ENCODE measurements at regions not wholly inside any gene's neighbourhood (a gene's known extent, or its start where the extent isn't known, plus 50 kb on each side); places are given as distances from the start of the nearest gene placed in this dataset.
"Not testable (repeated sequence)": the region's sequence is repeated elsewhere in the genome, so short reads cannot be mapped to it uniquely, and the experiment has no call there.

DNA sequence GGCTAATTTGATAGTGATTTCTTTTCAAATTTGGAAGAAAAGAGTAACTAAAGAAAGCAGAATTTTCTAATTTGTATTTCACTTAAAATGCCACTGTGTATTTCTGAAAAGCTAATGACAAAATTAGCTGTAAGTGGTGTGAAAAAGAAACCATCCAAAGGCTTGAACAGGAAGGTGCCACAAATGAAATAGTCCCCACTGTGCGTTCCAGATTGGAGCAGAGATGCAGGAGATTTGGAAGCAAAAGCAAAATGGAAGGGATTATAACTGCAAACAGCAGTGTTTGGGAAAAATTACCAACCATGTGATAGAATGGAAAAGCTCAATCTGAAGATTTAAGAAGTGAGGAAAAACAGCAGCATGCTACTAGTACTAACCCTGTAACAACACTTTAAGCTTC lies 498.7 kb downstream of the SUCLG1 start:
- no peak for DNase-seq

DNA sequence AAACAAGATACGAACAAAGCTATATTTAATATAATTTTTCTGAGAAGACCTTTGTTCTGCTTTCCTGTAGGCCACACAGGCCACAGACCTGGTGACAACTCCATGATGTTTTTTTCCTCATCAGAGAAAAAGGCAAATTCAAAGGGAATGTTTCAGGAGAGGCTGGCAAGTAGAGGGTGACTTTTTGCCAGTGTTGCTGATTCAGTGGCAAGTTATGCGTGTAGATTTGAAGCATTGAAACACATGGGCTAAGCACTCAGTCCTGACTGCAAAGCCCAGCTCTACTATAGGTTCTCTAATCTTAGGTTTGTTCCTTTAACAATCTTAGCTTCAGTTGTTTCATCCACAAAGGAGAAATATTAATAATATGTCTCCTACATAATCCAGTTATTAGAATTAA lies 499.8 kb downstream of the SUCLG1 start:
- no peak for DNase-seq

DNA sequence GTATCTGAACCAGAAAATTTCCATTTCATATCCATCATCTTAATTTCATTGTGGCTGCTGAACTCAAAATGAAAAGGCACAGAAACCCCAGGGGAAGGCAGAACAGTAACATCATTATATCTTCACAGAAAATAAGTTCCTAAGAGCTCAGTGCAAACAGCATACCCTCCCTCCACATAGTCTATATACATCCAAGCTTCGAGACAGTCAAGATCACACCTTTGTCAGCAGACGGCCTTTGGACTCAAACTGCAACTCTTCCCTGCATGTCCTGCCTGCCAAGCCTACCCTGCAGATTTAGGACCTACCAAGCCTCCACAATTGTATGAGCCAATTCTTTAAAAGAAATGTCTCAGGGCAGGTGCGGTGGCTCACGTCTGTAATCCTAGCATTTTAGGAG lies 502.1 kb downstream of the SUCLG1 start:
- DNase-seq, result no peak

DNA sequence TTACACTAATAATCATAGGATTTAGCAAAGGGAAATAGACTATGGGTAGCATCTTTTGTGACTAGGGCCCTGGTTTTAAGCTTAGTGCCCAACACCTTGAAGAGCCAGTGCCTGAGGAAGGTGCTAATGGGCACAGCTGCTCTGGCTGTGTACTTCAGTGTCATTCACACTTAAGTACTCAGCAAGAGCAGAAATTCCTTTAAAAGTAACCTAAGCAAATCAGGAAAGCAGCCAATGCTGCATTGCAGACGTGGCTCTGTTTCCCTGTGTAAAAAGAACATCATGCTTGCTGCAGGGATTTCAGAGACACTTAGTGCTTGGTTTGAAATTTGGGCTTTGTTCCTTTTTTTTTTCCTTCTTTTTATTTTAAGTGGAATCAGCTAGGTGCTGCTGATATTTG lies 505.4 kb downstream of the SUCLG1 start:
- no peak for DNase-seq

DNA sequence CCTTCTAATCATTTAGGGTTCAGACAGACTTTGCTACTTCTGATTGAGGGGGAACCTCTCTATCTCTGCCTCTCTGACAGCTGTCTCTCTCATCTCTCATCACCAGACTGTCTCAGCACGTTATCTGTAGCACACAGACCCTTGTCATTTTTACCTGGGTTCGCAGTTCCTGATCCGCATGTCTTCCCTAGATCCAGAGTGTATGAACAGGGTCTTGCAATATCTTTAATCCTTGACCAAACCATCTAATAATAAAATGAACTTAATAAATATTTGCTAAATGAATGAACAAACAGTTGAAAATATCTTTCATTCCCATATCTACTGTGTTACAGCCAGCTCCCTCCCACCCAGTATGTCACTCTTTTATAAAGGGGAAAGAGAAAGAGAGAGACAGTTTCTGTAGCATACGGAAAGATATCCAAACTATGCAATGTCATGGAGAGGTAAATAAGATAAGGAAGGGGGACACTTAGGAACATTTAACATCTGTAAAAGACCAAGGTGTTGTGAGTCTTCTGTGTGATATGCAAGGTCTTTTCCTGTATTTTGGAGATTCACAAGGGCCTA lies 507.6 kb downstream of the SUCLG1 start:
- no peak for DNase-seq

DNA sequence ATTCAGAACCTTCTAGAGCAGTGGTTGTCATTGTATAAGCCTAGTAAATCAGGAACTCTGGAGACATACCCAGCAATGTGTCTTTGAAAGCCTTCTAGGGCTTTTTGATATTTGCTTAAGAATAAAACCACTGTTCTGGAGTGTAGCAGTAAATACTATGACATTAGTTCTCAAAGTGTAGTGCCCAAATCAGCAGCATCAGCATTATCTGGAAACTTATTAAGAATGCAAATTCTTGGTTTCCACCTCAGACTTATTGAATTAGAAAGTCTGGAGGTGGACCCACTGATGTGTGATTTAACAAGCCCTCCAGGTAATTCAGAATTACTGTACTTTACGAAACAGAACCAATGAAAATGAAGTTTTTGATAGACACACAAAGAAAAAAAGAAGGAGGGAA lies 509.7 kb downstream of the SUCLG1 start:
- no peak for DNase-seq

DNA sequence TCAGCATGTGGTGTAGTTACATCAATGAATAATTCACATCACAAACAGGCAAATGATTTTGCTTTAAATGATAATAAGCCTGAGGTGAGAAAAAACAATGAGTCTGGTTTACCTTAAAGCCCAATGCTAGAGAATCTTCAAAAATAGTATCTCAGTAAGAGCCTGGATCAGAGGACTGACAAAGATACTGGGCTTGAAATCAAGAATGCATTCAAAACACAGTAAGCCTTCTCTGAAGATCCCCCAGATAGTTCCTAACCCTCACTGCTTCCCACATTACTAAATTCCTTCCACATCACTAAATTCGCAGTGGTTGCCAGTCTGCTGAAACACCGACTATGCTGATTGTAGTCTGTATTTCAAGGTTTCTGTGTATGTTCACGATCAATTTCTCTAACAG lies 514.9 kb downstream of the SUCLG1 start:
- no peak for DNase-seq

DNA sequence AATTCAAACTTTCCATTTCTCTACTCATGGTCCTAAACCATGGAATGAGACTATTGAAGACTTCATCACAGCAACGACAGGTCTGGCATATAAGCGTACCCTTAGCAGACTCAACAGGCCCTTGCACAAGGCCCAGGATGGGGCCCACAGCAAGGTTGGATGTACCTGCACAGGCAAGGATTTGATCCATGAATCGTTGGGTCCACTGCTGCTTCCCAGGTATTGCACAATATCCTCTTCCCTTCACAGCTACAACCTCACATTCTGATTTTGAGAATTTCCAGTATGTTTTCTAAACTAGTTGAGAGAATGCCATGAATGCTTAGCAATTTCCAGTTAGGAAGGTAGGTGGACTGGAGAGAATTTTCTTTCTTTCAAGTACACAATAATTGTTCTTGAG lies 515.8 kb downstream of the SUCLG1 start:
- no peak for DNase-seq

DNA sequence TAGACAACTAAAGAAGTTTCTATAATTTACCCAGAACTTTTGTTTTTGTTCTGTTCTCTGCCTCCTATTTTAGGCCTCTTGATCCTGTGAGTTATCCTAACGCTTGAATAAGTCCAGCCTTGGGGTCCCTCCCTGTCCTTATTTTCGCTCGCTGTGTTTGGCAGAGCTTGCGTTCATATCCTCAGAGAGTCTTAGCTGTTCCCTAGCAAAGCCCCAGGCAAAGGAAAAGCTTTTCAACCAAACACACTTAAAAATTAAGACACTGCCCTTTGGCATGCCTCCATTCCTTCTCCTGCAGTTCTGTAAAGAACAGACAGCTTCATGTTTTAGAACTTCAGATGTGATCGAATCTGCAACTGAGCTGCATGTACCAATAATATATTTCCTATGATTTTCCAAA lies 517.2 kb downstream of the SUCLG1 start:
- no peak for DNase-seq

DNA sequence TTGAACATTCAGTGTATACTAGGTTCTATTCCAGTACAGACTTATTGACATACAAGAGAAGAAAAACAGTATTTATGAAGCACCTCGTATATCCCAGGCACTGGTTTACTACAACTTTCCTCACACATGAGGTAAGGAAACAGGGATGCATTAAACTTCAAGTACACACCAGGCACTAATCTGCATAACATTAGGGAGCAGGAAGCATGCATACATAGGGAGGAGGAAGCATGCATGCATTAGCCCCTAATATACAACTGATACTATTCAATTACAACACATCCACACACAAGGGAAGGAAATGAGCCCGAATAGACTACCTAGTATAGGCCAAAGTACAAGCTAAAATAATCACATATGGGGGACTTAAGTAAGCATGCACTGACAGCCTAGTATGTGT lies 525.3 kb downstream of the SUCLG1 start:
- no peak for DNase-seq

DNA sequence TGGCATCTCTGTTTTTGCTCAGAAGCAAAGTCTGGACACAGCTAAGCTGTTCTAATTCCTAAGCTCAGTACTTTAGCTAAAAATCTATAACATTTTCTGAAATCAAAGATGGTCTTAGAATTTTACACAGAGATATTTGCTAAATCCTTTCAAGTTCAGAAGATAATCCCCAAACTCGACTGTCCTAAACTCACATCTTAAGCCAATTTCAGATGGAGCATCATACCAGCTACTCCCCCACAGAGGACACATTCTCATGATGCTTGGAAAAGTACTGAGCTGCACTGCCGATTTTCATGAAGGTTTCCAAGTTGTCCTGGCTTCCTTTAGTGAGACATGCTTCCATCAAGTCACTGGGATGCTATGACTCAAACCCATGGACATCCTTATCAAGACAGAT lies 535.5 kb downstream of the SUCLG1 start:
- DNase-seq, result no peak

DNA sequence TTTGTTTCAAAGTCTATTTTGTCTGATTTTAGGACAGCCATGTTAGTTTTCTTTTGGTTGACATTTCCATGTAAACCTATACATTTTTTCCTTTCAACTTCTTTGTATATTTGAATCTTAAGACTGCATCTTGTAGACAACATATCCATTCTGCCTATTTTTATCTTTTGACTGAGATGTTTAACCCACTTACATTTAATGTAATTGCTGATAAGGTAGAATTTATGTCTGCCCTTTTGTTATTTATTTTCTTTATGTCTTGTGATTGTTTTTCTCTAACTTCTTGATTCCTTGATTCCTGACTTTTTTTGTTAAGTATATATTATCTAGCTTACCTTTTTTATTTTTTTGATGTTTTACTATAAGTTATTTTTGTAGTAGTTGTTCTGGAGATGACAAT lies 542.5 kb downstream of the SUCLG1 start:
- DNase-seq, result no peak

DNA sequence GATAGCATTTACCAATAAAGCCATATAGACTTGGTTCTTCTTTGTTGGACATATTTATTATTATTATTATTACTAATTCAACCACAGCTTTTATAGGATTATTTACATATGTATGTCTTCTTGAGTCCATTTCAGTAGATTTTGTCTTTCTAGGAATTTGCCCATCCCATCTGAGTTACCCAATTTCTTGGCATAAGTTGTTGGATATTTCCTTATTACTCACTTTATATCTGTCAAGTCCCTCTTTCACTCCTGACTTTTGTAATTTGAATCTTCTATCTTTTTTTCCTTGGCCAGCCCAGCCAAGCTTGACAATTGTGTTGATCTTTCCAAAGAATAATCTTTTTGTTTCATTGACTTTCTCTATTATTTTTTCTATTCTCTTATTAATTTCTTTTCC lies 543.7 kb downstream of the SUCLG1 start:
- no peak for DNase-seq

DNA sequence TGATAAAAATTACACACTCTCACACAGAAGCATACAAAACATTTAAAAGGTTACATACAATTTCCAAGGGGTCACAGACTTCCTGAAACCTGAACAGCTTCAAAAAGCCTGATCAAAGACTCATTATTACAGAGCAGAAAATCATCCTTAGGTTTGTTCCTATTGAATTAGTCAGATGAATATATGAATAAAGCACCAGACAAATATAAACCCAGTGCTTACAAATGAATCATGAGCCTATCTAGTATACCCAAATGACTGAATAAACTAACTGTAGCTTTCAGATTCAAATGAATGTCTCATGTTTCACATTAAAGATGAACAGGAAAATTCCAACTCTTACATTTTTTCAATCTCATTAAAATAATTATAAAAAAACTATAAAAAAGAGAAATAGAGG lies 550.3 kb downstream of the SUCLG1 start:
- no peak for DNase-seq

DNA sequence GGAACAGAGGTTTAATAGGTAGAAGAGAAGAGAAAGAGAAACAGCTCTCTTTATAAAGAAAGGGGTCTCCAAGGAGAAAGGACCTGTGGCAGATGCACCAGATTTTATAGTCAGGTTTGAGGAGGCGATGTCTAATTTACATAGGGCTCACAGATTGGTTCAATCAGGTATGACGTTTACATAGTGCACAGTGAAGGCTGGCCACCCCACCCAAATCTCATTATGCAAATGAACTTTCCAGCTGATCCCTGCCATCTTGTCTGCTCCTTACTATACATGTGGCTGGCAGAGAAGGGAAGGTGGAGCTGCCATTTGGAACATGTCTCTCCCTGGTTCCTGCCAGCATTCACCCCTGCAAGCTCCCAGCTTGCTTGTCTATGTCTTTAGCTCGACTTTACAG lies 557.8 kb downstream of the SUCLG1 start:
- DNase-seq, result no peak

DNA sequence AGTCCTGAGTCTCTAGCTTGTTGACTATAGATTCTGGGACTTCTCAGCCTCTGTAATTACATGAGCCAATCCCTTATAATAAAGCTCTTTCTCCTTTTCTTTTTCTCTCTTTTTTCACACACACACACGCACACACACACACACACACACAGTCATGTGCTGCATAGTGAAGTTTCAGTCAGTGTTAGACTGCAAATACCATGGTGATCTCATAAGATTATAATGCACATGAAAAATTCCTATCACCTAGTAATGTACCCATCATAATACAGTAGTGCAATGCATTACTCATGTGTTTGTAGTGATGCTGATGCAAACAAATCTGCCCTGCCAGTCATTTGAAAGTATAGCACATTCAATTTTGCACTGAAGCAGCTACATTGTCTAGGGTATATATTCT lies 558.2 kb downstream of the SUCLG1 start:
- no peak for DNase-seq

DNA sequence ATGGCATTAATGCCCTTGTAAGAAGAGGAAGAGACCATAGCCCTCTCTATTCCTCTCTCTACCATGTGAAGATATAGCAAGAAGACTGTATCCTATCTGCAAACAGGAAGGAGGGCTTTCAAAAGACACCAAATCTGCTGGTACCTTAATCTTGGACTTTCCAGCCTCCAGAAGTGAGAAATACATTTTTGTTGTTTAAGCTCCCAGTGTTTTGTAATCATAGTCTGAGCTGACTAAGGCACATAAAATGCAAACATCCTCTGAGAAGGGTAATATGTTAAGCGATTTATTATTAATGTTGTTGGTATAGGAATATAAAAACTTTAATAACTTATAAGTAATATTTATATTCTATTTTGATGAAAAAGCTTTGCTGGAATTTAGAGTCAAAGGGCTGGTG lies 559.8 kb downstream of the SUCLG1 start:
- DNase-seq, result no peak

DNA sequence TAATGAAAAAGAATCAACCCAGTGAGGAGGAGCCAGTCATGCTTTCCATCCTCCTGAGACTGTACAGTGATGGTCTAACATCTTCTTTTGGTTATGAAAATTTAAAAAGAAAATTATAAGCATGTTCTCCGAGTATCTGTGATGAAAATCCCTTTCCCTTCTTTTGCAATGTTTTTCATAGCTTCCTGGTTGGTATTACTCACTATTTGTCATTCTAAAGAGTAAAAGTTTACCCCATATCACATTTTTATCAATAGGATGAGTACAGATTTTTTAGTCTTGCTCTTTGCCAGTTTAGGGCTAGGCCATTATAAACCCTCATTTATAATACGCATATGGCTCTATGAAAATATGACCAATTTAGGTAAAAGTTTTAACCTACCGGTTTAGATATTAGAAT lies 564.1 kb downstream of the SUCLG1 start:
- no peak for DNase-seq

DNA sequence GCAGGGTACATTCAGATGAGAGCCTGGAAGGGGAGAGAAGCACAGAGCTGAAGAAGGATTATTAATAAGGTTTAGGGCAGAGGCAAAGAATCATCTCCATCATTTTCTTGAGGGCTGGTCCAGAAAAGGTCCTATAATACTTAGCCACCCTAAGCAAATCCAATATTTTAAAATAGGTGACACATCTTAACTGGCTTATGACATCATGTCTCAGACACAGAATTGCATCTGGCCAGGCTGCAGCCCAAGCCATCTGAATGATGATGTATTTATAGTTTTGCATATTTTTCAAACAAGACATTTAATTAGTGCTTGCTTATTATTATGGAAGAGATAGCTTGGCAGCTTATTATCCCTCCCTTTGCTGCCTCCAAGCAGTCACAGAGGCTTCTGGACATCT lies 571.3 kb downstream of the SUCLG1 start:
- DNase-seq, result no peak

DNA sequence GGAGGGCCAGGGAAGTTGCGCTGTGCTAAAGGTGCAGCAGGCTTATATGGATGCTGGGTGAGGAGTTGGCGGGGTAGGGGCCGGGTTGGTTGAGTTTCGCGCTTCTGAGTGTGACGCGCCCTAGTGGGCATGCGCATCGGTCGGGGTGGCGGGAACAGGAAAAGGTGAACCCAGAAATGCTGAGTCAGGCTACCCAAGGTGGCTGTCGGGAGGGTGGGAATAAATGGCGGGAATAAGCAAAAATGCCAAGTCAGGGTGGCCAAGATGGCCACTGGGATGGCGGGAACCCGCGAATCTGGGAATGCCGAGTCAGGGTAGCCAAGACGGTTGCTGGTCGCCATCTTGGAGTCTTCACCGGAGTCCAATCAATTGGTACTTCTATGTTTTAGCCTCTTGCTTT lies 580.0 kb downstream of the SUCLG1 start:
- DNase-seq, result no peak

DNA sequence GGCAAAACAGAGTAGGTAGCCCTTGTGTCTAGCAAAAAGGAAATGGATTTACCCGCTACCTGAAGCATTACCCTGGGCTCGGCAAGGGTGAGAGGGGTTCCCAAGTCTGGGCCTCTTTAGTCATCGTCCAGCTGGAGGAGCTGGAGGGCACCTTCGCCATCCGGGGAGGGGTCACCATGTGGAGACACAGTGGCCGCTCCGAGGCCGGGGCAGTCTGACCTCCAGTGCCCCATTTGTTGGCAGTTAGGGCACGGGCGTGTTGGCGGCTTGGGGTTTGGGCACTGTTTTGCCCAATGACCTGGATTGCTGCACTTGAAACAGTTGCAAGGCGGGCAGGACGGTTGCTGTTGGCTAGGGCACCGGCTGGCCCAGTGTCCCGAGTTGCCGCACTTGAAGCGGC lies 581.8 kb downstream of the SUCLG1 start:
- DNase-seq, result not testable (repeated sequence)

DNA sequence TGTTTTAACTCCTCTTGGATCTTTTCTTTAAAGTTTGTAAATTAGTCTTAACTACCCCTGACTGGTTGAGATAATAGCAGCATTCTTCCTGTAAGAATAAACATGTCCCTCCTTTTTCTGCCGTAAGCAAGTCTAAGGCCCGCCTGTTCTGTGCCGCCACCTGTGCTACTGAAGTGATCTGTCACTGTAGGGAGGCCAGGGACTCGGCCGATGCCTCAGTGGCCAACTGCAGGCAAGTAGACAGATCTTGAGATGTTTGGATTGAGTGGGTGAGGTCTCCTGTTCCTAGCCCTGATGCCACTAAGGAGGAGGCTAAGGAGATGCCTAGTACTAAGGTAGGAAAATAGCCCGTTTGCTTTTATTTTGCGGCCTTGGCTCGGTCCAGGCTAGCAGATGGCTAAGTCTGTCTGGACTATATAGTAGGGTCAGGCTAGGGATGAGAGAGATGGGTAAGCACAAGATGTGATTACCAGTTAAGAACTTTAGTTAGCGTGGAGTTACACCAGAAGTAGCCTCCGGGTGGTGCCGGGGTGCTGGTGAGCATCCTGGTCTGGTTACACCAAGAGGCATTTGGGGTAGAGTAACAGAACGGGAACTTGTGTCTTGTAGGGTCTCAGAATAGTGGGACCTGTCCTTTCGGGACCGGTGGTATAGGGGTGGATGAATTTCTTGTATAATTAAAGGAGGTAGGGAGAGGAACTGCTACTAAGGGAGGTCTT lies 584.2 kb downstream of the SUCLG1 start:
- no peak for DNase-seq

DNA sequence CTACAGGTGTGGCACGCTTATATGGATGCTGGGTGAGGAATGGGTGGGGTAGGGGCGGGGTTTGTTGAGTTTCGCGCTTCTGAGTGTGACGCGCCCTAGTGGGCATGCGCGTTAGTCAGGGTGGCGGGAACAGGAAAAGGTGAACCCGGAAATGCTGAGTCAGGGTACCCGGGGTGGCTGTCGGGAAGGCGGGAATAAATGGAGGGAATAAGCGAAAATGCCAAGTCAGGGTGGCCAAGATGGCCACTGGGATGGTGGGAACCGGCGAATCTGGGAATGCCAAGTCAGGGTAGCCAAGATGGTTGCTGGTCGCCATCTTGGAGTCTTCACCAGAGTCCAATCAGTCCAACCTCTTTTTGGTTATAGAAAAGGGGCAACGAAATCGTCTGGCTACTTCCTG lies 585.0 kb downstream of the SUCLG1 start:
- no peak for DNase-seq

DNA sequence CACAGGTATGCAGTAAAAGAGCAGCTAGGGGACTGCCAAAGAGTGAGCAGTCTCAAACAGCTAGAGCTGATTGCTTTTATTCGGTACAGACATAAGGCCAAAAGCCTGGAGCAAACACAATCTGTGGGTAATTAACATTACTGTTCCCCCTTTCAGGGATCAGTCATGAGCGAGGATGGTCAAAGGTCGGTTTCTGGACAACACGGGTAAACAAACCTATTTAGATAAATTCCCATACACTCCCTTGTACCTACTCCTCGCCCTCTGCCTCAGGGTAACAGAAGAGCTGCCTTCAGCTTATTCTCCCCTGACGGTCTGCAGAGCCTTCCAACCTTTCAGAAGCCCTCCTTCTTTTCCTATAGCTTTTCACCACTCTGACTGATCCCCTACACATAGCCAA lies 586.0 kb downstream of the SUCLG1 start:
- DNase-seq, result no peak

DNA sequence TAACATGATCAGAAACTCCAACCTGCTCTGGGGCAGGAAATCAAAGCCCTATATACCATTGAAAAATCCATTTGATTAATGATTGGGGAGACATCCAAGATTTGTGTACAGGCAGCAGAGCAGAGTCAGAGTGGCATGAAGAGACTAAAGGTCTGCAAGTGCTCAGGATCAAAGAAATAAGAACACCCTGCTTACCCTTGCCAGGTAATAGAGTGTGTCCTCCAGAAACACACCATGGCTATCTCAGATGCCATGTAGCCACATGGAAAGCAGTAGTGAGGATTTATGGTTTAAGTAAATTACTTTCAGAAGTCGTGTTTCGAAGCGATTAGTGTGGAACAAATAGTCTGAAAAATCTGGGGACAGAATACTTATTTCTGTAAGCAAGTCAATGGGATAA lies 592.9 kb downstream of the SUCLG1 start:
- no peak for DNase-seq

Measured in GDM1 (cell line).